Esophagus squamous epithelium (tissue), 5 donors: ENCODE measurements at regions not wholly inside any gene's neighbourhood (a gene's known extent, or its start where the extent isn't known, plus 50 kb on each side); places are given as distances from the start of the nearest gene placed in this dataset.

Source experiments
- DNase-seq: peaks from one replicate; lab custom pipeline; 2025; lab: John Stamatoyannopoulos, UW
- H3K27ac ChIP-seq, 4 donors: fragments of 200-600 bp; sonication (generic); one replicate each; pipeline ENCODE4 v1.5.1; 2016 to 2019; ENCODE audit warnings: mild to moderate bottlenecking in 1 of 4
- H3K27me3 ChIP-seq, 4 donors: fragments of 200-600 bp; sonication (generic); 1 replicate in 3 of 4; 2 replicates in 1 of 4; pipeline versions ENCODE4 v1.5.1 to v1.6.0; 2017 to 2021; ENCODE audit warnings: antibody characterized with exemption in 1 of 4
- H3K36me3 ChIP-seq, 3 donors: fragments of 200-600 bp; sonication (generic); one replicate each; pipeline ENCODE4 v1.5.1; 2016 to 2019
- H3K4me1 ChIP-seq, 3 donors: fragments of 200-600 bp; sonication (generic); one replicate each; pipeline ENCODE4 v1.5.1; 2017 to 2019
- H3K4me3 ChIP-seq, 4 donors: fragments of 200-600 bp; sonication (generic); 1 replicate in 3 of 4; 2 replicates in 1 of 4; pipeline ENCODE4 v1.5.1; 2016 to 2019; ENCODE audit warnings: mild to moderate bottlenecking in 2 of 4, moderate library complexity in 1 of 4
- H3K9me3 ChIP-seq, 3 donors: fragments of 200-600 bp; sonication (generic); one replicate each; pipeline ENCODE4 v1.5.1; 2016 to 2019
- CTCF ChIP-seq, 6 experiments: fragments of 450-650 bp in 4 of 6; fragments of 200-600 bp in 2 of 6; sonication (generic) in 2 of 6; IDR thresholded peaks; one replicate each; pipeline ENCODE4 v1.5.1; 2016 to 2019; ENCODE audit warnings: antibody characterized with exemption in 6 of 6, mild to moderate bottlenecking in 4 of 6, moderate library complexity in 4 of 6
- POLR2A ChIP-seq, 4 donors: fragments of 450-650 bp; IDR thresholded peaks; one replicate each; pipeline ENCODE4 v1.6.1; 2017; ENCODE audit warnings: antibody characterized with exemption in 4 of 4, mild to moderate bottlenecking in 4 of 4, moderate library complexity in 3 of 4
- WGBS, 2 donors: methylation state at CpG; one replicate each; pipeline ENCODE4 v1.1.5; 2018; 5-methylcytosine and 5-hydroxymethylcytosine counted together
- intact Hi-C: fragments of 100-400 bp; cut with DNase I; formaldehyde crosslinking; loops from one replicate; pipeline ENCODE4 v1.15.0; 2022
- donor health status: DM: yes; HTN: yes; CAD: no.

- no peak for DNase-seq
- no peaks in the 10 kb centered on the region for H3K36me3 ChIP-seq
- H3K4me1 ChIP-seq, result peaks cover 18 to 95% (median 20%) of the 10 kb centered on the region in 3 donors
- H3K27ac ChIP-seq, result peak overlapping the region in 2 of 4 donors; percentile 5 to 6
- H3K27me3 ChIP-seq, result peaks cover 0 to 92% (median 5%) of the 10 kb centered on the region in 4 donors
- TF ChIP-seq CTCF (IDR thresholded peaks at IDR 0.05), result no peak
- no peak for TF ChIP-seq POLR2A (IDR thresholded peaks at IDR 0.05)
- H3K9me3 ChIP-seq, result no peaks in the 10 kb centered on the region
- intact Hi-C loops, result no loop called here
- 51 to 59% methylated on average over 9 to 13 of the region's 21 CpGs for WGBS, 2 donors
- peak overlapping the region in 3 of 4 donors; percentile 3 to 70 (median 53) for H3K4me3 ChIP-seq
Observed at GRCh38 chr16:85171759-85172454, 59.6 kb upstream of the CIBAR2 start.

DNA sequence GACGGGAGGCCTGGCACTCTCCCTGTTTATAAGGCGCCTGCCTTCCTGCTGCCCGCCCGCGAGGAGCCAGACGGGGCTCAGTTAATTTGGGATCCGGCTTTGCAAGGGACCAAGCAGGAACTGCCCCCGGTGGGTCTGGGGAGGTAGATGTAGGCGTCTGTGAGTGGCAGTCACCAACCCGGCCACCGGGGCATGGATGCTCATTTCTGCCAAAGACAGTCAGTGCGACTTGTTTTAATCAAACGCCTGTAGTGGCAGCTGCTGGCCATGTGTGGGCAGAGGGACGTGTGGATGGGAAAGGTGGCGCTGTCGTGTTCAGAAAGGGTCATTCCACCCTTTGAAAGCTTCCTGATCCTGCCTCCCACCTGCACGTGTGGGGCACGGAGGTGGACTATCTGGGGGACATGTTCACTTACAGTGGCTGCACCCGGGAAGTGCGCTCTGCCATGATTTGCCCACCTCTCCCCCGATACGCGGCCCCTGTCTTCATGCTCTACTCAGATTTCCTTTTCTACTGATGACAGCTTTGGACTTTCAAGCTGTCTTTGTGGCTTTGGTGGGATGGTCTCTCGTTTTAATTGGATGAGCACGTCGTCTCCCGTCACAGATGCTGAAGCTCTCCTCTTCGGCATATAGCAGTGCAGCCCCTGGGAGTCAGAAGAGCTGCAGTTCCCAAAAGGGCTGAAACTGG is 60.3 kb upstream of the CIBAR2 start:
- peaks cover 18 to 92% (median 20%) of the 10 kb centered on the region in 3 donors for H3K4me1 ChIP-seq
- no peak for DNase-seq
- TF ChIP-seq CTCF (IDR thresholded peaks at IDR 0.05) (peak in 2 of 6 experiments; percentile 15 to 17), POLR2A (IDR thresholded peaks at IDR 0.05) (no peak)
- H3K27me3 ChIP-seq, result peaks cover 0 to 91% (median 5%) of the 10 kb centered on the region in 4 donors
- peak overlapping the region in 3 of 4 donors; percentile 3 to 40 (median 18) for H3K4me3 ChIP-seq
- no peaks in the 10 kb centered on the region for H3K9me3 ChIP-seq
- peak overlapping the region in 2 of 4 donors; percentile 0 to 6 for H3K27ac ChIP-seq
- no peaks in the 10 kb centered on the region for H3K36me3 ChIP-seq
- WGBS, 2 donors, result 58 to 65% methylated on average over 20 to 21 of the region's 28 CpGs
- intact Hi-C loops, result no loop called here

DNA sequence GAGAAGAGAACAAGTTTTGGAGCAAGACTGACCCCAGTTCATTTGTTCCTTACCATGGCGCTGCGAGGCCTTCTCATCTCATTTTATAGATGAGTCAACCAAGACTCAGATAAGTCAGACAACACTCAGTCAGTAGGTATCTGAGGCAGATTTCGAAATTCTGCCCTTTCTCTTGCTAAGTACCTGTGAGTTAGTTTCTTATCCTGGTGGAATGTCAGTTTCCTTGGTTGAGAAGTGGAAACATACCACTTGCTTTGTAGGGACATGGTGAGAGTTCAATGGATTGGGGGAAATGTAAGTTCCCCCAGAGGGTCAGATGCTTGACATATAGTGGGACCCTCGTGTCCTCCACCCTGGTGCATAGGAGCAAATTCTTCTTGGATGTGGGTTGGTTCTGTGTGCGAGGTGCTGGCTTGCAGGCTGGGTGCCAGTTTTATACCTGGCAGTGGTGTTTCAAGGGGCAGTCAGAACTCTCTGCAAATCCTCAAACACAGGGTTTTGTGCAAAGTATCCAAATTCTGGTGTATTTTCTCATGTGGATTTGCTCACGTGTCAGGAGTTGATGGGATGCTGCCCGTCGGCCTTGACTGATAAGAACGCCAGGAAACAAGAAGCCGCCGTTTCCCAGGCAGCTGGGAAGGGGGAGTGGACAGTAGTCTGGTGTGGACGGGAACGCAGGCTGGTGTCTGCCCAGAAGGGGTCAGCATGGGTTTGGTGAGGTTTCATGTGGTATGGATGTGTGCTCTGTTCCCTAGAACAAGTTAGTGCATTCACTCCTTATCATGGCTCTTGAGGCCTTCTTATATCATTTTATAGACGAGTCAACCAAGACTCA is 61.1 kb upstream of the CIBAR2 start:
- intact Hi-C loops, result no loop called here
- peak overlapping the region in 2 of 4 donors; percentile 18 to 40 for H3K4me3 ChIP-seq
- peaks cover 0 to 84% (median 5%) of the 10 kb centered on the region in 4 donors for H3K27me3 ChIP-seq
- H3K36me3 ChIP-seq, result no peaks in the 10 kb centered on the region
- no peaks in the 10 kb centered on the region for H3K9me3 ChIP-seq
- WGBS, 2 donors, result 60 to 80% methylated on average over 12 to 14 of the region's 14 CpGs
- no peak for TF ChIP-seq CTCF (IDR thresholded peaks at IDR 0.05)
- no peak for TF ChIP-seq POLR2A (IDR thresholded peaks at IDR 0.05)
- DNase-seq, result no peak
- H3K4me1 ChIP-seq, result peaks cover 18 to 84% (median 20%) of the 10 kb centered on the region in 3 donors
- H3K27ac ChIP-seq, result no peak overlapping the region

GRCh38 chr16:85173981-85174751 is 61.9 kb upstream of the CIBAR2 start:
- H3K27ac ChIP-seq, result peak overlapping the region in 3 of 4 donors; percentile 17 to 45 (median 30)
- intact Hi-C loops, result no loop called here
- peaks cover 13 to 78% (median 17%) of the 10 kb centered on the region in 3 donors for H3K4me1 ChIP-seq
- 46 to 55% methylated on average over 13 to 15 of the region's 16 CpGs for WGBS, 2 donors
- H3K36me3 ChIP-seq, result no peaks in the 10 kb centered on the region
- TF ChIP-seq POLR2A (IDR thresholded peaks at IDR 0.05), result no peak
- TF ChIP-seq CTCF (IDR thresholded peaks at IDR 0.05), result no peak
- no peaks in the 10 kb centered on the region for H3K9me3 ChIP-seq
- peaks cover 0 to 85% (median 5%) of the 10 kb centered on the region in 4 donors for H3K27me3 ChIP-seq
- no peak for DNase-seq
- H3K4me3 ChIP-seq, result peak overlapping the region in 1 of 4 donors; percentile 0
